SW 1271 (cell line): ENCODE measurements at regions not wholly inside any gene's neighbourhood (a gene's known extent, or its start where the extent isn't known, plus 50 kb on each side); places are given as distances from the start of the nearest gene placed in this dataset.

Experiments
- DNase-seq, 2 experiments: peaks; one replicate each; lab custom pipeline; 2025; lab: John Stamatoyannopoulos, UW

- DNase-seq = no peak
These were observed 1169.3 kb upstream of the DDX18 start for GRCh38 chr2:116645155-116645554.

- DNase-seq = no peak
These were observed 1145.8 kb upstream of the DDX18 start for GRCh38 chr2:116668691-116669090.

DNA sequence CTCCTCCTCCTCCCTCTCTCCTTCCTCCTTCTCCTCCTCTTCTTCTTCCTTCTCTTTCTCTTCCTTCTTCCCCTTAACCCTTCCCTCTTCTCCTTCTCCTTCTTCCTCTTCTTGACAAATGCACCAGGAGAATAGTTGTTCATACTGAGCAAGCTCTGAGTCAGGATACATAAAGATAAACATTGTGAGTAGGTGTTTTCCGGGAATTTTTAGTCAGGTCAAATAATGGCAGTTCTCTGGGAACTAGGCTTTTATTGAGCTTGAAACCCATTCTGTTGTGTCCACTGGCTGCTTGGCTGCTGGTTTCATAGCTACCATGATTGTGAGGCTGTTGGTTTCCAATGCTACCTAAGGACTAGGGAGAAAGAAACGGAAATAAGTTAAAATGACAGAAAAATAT is 1144.7 kb upstream of the DDX18 start:
- DNase-seq = no peak

DNA sequence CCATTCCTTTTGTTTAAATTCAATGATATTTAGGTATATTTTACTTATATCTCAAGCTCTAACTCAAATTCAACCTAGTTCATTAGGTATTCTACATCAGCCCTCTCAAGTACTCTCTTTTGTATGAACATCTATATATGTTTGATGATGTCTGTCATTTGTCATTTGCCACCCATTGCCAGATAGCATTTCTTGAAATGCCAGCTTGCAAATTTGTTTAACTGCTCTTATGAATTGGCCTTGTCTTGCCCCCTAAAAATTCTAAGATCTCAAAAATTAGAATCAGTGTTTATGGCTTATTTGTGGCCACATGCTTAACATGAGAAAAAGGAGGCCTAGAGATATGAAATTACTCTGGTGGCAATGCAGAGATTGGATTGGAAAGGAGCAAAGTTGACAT is 1140.3 kb upstream of the DDX18 start:
- DNase-seq = no peak

- no peak for DNase-seq
These were observed 1137.7 kb upstream of the DDX18 start for GRCh38 chr2:116676776-116677175.

- DNase-seq = no peak
These were observed 1134.1 kb upstream of the DDX18 start for GRCh38 chr2:116680256-116680936.

DNA sequence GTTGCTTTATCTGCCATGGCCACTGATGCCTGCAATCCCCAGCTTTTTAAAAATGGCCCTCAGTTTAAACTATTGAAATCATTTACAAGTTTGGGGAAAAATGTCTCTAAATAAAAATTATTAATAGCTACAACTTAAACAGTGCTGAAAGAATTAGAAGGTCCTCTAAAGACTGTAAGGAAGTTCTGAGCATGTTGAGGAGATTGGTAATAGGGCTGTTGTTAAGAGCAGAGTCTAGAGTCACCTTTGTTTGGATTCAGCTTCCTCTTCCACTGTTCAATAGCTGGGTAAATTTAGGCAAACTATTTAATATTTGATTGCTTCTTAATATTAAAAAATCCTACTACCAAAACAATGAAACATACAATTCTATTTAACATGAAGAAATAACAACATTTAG is 1127.1 kb upstream of the DDX18 start:
- DNase-seq = peak in 1 of 2 experiments; percentile 1

DNA sequence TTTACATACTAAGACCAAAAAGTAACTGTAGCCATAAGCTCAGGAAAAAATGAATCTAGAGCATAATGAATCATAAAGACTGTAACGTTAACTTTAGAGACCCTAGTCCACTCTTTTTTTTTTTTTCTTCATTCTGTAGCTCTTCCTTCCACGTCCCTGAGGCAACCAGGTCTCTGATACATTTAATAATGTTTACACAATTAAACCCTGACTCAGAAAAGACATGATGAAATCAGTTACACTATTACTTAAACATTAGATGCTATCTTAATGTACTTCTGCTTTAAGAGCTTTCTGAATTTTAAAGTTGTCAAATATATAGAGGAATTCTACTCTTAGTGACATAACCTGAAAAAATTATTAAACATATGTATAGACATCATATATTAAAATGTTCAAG is 1121.5 kb upstream of the DDX18 start:
- DNase-seq = no peak

- DNase-seq = no peak
These were observed 1118.3 kb upstream of the DDX18 start for GRCh38 chr2:116696223-116696622.

GRCh38 chr2:116696903-116697302 is 1117.6 kb upstream of the DDX18 start:
- DNase-seq = no peak

- no peak for DNase-seq
These were observed 1108.1 kb upstream of the DDX18 start for GRCh38 chr2:116706396-116706795.

- no peak for DNase-seq
These were observed 1098.5 kb upstream of the DDX18 start for GRCh38 chr2:116716038-116716437.

DNA sequence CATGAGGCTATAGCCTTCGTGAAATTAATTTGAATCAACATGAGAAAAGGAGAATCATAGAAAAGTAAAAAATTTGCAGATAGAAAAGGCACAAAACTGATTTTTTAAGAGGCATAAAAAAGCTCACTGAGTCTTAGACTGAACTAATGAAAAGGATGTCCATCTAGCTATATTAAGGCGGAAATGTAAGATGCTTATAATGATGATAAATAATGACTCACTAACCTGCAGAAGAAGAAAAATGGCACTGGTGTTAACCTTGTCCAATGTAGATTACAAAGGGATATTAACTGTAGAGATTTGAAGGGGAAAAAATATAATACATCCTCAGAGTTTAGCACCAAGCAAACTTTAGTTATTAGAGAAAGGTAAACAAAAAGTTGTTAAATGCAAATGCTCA is 1098.0 kb upstream of the DDX18 start:
- DNase-seq = no peak

DNA sequence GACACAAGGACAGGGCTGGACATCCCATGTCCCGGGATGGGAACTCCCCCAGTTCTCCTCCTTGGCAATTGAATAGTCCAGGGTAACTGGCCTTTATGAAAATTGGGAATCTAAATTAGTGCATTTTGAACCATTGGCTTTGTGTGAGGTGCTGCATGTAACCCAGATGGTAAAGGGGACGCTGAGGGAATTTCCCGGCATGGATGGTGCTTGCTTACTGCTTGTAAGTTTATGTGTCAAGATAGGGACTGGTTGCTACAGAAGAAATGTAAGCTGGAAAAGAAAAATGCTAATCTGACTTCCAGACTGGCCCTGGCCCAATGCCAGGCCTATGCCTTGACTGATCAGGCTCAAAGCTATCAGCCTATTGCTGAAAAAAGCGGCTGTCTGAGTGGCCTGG is 1096.7 kb upstream of the DDX18 start:
- no peak for DNase-seq

DNA sequence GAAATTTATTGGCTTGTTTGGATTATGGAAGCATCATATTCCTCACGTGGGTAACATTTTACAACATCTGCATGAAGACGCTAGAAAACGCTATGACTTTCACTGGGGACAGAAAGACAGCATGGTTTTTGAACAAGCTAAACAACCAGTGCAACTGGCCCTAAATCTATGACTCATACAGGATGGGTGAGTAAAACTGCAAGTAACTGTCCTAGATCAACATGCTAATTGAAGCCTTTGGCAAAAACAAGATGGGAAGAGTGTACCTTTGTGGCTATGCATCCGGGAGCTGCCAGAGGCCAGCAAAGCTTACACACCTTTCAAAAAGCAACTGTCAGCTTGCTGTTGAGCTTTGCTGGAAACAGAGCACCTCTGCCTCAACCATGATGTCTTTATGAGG is 1096.0 kb upstream of the DDX18 start:
- DNase-seq = no peak

DNA sequence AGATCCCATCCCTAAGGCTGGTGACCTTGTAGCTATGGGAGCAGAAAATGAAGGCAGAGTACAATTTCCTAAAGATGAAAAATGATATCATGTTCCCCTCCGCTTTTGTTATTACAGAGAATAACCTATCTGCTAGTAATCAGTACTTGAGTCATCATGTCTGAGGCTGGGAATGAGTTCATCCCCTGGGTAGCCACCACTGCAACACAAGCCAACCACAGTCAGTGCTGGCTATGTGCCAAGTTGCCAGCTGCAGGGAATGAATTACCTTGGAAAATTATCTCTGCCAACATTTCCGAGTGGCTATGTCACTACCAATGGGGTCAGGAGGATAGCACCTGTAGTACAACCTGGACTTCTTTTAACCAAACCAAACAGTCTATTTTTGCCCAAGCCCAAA is 1094.7 kb upstream of the DDX18 start:
- no peak for DNase-seq

GRCh38 chr2:116724550-116724949 is 1089.9 kb upstream of the DDX18 start:
- no peak for DNase-seq

- no peak for DNase-seq
These were observed 1082.2 kb upstream of the DDX18 start for GRCh38 chr2:116732322-116732721.

- DNase-seq = no peak
These were observed 1080.8 kb upstream of the DDX18 start for GRCh38 chr2:116733699-116734098.

- no peak for DNase-seq
These were observed 1076.5 kb upstream of the DDX18 start for GRCh38 chr2:116737951-116738350.

DNA sequence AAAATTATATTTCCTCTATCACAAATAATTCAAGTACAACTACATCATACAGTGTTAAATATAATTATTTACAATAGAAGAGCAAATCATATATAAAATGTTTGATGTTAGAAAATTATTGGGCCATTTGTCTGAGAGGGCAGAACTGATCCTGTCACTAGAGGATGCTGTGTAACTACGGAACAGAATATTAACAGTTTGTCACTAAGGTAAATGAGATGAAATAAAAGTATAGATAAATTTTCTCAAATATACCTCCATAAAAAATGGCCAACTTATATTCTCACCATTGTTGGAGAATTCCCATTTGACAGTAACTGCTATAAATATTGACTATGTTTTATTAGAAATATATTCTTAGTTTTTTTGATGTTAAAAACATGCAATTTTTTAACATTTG is 1067.4 kb upstream of the DDX18 start:
- DNase-seq = no peak

GRCh38 chr2:116749994-116750393 is 1064.5 kb upstream of the DDX18 start:
- no peak for DNase-seq

- no peak for DNase-seq
These were observed 1060.0 kb upstream of the DDX18 start for GRCh38 chr2:116754381-116755101.

GRCh38 chr2:116761864-116762263 is 1052.6 kb upstream of the DDX18 start:
- DNase-seq = no peak
